ENCODE measurements at regions not wholly inside any gene's neighbourhood (a gene's known extent, or its start where the extent isn't known, plus 50 kb on each side); places are given as distances from the start of the nearest gene placed in this dataset.

DNA sequence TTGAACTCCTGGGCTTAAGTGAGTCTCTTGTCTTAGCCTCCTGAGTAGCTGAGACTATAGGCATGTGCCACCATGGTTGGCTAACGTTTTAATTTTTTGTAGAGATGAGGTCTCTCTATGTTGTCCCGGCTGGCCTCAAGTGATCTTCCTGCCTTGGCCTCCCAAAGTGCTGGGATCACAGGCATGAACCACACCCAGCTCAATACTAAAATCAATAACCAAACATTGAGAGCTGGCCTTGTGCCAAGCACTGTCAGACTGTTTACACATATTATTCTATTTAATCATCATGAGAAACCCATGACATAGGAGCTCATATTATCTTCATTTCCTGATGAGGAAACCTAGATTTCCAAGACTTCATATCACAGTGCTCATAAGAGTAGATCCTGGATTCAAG, 251.2 kb downstream of the BAMBI start:
- DNase-seq = no peak

DNA sequence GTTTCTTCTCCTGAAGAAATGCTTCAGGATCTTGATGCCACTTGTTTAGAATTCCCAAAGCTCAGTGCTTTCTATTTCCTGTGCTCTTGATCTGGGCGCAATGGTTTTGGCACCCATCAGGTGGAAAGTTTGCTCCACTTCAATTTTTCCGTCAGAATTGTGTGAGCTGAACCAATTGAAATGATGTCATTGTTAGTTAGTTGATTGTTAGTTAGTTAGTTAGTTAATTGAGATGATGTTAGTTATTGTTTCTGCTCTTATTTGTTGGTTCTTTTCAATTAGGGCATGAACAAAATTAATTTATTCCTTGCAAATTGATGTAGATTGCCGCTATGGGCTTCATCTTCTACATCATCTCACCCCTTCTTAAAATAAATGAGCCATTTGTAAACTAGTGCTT, 252.6 kb downstream of the BAMBI start:
- no peak for DNase-seq

DNA sequence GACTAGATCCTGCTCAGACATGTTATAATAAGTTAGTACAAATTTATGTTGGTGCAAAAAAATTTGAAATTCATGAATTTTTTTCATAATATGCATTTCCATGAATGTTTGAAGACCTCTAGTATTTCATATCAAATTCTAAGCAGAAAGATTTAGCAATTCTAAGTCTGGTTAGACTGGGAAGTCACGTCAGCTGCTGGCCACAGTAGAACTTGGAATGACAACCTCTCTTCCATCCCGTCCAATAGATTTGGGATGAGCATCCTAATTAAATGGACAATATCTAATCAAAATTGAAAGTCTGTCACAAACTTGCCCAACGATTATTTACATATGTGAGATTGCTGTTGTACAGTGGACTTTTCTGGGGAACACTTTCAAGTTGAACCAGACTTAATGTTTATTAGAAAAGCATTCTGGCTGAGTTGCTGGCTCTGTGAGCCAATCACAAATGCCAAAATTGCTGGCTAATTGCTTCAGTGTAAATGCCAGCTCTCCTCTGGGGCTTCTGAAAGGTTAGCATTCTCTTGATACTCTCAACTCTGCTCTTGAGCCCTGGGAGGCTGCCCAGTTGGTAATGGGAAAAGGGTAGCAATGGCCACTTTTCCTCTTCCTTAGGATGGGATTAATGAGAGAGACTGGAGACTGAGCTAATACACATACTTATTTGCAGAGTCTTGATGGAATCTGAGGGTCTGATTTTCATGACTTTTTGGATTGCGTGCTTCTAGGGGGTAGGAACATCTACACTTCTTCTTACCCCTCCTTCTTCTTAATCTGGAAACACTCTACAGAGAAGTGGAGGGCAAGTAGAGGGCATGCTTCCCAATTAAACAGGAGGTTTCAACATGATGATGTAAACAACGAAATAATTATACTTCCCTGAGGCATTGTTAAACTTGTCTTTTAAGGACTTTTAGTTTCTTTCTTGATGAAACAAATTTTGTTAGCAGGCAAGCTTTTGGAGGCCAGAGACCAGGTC, 253.5 kb downstream of the BAMBI start:
- no peak for DNase-seq

DNA sequence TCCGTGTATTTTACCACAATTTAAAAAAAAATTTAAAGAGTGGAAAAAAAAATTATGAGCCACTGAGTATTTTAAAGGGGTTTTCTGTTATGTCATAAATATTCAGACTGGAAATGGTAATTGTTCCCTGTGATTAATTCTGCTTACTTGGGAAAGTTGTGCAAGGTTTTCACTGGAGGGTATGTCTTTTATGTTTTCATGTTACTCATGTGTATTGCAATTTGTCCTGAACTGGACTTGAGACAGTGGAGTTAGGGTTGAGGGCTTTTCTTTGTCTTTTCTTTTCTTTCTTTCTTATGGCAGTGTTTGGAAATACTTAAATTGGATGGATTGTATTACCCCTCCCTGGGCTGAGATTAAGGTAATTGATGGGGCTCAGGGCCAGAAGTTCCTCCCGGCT, 257.7 kb downstream of the BAMBI start:
- DNase-seq = no peak

DNA sequence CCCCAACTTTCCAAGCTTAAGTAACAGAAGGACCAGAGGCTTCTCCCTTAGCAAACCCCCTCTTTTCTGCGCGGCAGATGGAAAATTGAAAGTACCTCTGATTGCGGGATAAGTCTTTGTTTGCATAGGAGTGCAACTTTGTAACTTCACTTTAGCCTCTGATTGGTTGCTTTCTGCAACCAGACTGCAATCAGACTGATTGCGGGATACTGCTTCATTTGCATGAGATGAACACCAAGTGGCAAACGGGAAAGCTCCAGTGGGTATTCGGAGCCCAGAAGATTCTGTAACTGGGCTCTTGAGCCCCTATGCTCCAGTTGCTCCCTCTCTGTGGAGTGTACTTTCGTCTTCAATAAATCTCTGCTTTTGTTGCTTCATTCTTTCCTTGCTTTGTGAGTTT, 260.6 kb downstream of the BAMBI start:
- DNase-seq = no peak

DNA sequence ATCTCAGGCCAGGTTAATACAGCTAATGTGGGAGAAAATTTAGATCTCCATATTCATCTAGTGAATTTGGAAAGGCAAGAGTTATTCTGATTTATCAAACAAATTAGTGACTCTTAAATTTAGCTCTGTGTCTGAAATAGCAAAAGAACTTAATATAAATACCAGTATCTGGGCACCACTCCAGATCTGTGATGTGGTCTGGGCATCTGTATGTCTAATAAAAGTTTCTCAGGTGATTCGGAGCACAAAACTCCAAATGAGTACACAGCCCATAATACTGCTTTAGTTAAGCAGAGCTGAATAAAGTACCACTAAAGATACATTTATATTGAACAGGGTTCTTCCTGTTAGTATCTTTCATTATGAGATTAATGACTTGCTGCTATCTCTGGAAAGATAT, 261.4 kb downstream of the BAMBI start:
- no peak for DNase-seq

DNA sequence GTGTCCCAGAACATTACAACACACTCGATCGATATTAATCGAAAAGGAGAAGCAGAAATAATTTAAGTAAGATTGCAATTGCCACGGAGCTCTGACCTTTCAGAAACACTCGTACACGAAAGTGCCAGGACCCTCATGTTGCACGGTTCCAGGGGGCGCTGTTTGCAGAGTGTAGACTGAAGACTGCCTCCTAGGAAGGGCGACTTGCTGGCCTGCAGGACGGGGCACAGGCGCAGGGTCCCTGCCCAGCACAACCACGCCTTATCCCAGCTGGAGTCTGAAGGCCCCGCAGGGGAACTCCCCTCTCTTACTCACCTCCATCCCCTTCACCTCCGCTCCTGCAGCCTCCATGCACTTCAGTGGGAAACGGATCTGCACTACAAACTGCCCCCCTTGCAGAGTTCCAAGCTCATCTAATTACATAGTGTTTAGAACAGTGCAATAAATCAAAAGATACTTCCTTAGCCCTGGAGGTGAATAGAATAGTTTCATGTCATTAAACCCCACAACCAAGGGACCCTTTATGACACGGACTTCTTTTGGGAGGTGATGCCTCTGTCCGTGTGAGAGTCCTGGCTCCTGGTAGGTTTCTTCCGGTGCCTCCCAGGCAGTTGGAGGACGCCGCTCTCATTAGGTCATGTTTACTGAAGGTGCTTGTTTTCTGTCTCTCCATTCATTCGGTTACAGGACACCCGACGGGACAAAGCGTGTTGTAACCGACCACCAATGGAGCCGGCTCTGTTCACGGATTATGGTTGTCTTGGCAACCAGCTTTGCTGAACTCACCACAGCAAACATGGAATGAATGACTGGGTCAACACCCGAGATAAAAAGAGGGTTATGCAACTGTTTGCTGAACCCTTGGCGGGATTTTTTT, 262.2 kb downstream of the BAMBI start:
- peak; percentile 84 for DNase-seq

DNA sequence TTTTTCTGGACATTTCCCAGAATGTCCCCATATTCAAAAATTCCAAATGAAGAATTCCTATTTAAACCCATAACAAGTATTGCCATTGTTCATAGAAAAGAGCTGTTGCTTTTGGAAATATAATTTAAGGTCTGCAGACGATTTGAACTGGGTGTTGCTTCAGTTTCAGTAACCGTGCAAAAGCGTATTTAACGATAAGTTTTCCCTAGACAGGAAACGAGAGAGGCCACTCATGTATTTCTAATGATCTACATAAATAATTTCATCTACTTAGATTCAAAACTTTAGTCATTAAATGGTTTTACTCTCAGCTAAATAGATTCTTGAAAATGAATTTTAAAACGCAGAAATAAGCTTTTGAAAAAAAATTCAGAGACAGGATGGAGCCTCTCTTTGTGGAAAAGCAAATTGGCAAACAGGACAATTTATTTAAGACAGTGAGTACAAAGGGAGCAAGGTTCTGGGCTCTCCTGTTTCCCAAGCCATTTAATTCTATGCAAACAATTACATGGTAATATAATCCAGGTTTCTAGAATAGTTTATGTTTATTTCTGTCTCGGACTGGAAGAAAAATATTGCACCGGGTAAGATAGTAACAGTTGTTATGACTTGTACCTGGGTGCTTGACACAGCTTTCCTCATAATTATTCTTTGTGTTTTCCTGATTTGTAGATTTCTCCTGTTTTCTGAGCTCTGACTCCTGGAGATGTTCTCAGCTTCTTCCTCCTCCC, 263.0 kb downstream of the BAMBI start:
- no peak for DNase-seq

DNA sequence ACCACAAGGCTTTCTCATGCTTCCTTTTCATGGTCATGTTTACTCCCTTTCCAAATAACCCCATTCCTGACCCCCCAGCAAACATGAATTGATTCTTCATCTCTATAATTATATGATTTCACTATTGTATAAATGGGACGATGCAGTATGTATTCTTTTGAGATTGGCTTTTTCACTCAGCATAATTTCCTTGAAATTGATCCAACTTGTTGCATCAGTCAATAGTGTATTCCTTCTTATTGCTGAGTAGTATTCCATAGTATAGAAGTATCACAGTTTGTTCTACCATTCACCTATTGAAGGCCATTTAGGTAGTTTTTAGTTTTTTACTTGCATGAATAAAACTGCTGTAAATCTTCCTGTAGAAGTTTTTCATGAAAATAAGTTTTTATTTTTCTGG, 264.7 kb downstream of the BAMBI start:
- DNase-seq = no peak

DNA sequence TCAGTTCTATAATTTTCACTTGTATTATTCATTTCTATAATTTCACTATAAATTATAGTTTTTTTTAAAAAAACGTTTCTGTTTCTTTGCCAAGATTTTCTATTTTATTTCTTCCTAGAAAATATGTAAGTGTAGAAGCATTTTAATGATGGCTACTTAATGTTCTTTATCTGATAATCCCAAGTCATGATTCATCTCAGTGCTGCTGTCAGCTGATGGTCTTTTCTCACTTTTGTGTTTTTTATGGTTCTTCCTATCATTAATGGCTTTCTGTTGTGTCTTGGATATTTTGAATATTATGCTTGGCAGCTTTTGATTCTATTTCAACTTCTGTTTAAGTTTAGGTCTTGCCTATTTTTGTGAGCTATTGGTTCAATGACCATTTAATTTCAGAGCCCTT, 268.6 kb downstream of the BAMBI start:
- no peak for DNase-seq

DNA sequence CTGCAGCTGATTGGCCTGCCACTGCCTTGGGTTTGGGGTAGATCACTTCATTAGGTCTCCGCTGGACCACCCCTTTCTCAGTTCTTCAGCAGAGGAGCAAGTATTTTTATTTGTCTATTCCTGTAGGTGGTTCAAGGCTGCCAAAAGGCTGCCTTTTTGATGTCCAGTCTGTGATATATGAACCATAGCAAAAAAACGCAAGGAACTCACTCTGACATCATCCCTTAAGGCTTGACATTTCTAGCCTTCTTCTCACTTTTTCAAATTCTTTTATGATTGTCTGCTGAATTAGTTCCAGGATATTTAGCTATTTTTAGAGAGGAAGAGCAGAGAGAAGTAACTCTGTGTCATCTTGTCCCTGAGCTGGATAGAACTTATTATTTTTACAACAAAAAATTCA, 269.2 kb downstream of the BAMBI start:
- DNase-seq = no peak

DNA sequence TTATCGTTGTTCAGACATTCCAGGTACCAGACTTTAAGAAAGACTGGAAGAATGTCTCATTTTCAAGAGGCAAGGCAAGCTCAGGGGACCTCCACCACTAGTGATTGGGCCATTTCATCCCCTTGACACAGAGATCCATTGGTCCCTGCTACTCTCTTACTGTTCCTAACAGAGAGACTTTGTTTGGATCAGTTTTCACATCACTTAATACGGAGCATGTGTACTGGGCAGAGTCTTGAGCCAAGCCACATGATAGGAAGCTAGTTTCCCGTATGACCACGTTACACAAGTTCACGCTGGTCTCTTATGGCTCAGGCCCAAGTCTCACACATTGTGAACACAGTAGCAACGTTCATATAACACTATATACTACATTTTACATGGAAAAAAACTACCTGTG, 269.9 kb downstream of the BAMBI start:
- DNase-seq = no peak

DNA sequence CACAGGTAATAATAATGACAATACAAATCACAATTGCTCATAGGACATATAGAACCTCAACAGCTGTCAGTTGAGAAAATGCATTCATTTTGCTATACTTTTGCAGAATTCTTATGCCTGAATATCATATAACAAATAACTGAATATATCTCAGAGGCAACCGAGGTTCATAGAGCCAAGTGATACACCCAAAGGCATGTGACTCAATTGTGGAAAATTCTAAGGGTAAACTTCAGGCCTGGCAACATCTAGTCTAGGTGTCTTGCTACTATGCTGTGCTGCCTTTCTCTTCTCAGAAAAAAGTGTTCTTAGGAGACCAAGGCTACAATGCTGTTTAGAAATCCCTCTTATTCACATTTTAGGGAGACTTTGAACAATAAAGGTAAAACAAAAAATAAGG, 270.7 kb downstream of the BAMBI start:
- DNase-seq = no peak

DNA sequence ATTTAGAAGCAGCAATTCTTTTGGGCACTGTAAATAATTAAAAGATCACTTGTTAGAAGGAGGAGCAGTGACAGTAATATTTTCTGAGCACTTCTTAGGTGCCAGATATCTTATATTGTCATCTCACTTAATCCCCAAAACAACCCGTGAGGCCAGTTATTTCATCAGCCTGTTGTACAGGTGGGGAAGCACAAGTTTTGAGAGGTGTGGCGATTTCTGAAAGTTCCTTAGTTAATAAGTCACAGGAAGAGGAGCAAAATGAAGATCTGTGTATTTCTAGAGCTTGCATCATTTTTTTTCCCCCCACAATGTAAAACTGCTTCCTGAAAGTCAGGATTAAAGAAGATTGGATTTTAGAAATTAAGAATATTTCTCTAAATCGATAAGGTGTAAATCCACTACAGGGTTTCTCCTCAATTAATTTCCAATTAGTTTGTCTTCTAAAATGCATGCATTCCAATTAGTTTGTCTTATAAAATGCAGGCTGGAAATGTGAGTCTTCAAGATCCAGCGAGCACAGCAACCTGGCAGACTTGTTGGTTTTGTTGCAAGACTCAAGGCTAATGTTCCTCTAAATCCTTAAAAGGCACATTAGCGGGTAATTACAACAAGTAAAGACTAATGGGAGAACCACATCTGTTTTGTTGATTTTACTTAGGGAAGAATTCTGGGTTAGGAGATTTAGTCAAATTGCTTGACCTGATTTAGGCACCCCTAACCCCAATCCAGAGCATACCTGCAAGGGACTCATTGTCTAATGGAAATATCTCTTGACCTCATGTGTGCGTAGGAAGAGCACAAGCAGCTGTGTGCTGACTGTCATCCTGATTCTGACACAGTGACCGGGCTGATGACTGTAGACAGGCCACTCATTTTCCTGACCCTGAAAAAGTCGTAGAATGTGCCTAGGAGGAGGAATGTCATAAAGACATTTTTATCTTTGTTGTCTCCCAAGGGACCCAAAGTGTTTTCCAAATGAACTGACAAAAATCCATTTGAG, 272.0 kb downstream of the BAMBI start:
- DNase-seq = no peak

DNA sequence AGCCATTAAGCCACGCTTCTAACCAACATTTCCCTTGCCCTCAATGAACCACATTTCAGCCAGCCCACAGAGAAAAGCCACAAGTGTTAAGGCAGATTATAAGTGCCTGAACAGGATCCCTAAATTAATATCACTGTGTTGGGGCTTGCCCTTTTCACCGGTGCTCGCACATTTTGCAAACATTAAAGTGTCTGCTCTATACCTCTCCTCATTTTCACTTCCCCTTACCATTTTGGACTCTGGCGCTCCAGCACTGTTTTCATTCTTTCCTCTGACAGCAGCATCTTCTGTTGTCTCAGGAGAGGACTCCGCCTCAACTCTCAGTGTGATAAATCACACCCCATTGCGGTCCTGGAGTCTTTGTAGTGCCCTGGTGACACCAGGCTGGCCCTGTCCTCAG, 274.2 kb downstream of the BAMBI start:
- DNase-seq = no peak

DNA sequence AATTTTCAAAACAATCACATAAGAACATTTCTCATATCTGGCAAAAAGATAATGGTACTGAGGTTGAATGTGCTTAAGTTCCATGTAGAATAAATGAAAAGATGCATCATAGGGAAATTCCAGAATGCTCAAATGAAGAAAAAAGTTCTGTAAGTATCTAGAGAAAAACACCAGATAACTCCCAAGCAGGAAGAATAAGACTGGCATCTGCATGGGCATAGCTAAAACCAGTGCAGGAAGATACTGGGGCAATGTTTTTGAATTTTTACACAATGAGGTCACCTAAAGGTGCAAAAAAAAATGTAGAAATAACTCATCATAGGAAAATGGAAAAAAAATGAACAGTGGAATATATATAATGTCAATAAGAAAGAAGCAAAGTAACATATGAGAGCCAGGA, 275.2 kb downstream of the BAMBI start:
- DNase-seq = no peak

DNA sequence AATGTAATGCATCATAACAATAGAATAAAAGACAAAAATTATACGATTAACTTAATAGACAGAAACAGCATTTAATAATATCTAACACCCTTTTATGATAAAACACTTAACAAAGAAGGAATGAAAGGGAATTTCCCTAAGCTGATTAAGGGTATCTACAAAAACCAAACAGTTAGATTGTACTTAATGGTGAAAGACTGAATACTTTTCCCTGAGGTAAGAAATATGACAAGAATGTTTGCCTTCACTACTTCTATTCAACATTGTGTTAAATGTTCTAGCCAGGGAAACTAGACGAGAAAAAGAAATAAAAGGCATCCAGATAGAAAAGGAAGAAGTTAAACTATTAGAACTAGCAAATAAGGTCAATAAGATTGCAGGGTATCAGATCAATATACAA, 276.9 kb downstream of the BAMBI start:
- DNase-seq = no peak

DNA sequence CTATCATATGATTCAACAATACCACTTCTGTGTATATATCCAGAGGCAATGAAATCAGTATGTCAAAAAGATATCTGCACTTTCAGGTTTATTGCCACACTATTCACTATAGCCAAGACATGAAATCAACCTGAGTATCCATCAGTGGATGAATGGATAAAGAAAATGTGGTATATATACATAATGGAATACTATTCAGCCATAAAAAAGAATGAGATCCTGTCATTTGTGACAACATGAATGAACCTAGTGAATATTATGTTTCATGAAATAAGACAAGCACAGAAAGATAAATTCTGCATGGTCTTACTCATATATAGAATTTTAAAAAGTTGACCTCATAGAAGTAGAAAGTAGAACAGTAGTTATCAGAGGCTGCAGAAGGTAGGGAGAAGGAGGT, 281.1 kb downstream of the BAMBI start:
- no peak for DNase-seq

DNA sequence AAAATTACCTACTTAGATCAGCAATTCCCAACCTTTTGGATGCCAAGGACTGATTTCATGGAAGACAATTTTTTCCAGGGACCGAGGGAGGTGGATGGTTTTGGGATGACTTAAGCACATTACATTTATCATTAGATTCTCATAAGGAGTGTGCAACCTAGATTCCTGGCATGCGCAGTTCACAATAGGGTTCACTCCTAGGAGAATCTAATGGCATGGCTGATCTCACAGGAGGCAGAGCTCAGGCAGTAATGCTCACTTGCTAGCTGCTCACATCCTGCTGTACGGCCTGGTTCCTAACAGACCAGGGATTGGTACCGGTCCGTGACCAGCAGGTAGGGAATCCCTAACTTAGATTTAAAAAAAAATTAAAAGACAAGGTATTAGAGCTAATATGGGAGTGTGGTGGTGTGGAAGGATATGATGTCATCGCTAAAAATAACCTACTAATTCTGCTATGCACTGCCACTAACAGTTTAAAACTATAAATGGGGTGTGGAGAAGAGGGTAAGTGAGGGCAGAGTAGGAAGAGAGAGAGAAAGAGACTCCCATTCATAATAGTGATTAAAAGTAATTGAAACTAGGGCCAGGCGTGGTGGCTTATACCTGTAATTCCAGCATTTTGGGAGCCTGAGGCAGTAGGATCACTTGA, 282.7 kb downstream of the BAMBI start:
- no peak for DNase-seq

DNA sequence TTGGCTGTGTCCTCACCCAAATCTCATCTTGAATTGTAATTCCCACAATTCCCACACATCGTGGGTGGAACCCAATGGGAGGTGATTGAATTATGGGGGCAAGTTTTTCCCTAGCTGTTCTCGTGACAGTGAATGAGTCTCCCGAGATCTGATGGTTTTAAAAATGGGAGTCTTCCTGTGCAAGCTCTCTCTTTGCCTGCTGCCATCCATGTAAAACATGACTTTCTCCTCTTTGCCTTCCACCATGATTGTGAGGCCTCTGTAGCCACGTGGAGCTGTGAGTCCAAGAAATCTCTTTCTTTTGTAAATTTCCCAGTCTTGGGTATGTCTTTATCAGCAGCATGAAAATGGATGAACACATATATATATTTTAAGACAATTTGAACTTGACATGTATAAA, 285.4 kb downstream of the BAMBI start:
- no peak for DNase-seq

All from left kidney (tissue), 1 donor.